ENCODE measurements at regions not wholly inside any gene's neighbourhood (a gene's known extent, or its start where the extent isn't known, plus 50 kb on each side); places are given as distances from the start of the nearest gene placed in this dataset.

DNA sequence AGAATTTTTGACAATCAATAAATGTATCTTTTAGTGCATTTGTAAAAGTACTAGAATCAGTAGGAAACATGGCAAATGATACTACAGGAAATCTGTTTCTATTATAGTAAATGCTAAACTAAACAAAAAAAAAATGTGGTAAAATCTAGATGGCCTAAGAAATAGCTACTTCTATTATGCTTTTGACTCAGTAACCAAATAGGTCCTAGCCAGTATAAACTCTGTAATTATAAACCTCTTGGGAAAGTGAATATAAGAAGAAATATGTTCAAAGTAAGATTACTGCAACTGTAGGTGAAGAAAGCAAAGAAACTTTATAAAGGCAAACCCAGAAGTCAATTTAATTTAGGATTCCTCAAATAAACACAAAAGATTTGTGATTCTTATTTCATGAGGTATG, 581.2 kb downstream of the LRFN5 start:
- Histone ChIP-seq H3K27me3 (no peaks in the 10 kb centered on the region), H3K4me1 (no peaks in the 10 kb centered on the region), H3K9me3 (no peaks in the 10 kb centered on the region), H3K36me3 (no peaks in the 10 kb centered on the region), H3K4me3 (no peak overlapping the region), H3K27ac (no peak overlapping the region)
- no peak for TF ChIP-seq CTCF (IDR thresholded peaks at IDR 0.05)
- no peak for ATAC-seq
- DNase-seq: no peak
- no peak for FAIRE-seq
- intact Hi-C loops (cut with DNase I): no loop called here

DNA sequence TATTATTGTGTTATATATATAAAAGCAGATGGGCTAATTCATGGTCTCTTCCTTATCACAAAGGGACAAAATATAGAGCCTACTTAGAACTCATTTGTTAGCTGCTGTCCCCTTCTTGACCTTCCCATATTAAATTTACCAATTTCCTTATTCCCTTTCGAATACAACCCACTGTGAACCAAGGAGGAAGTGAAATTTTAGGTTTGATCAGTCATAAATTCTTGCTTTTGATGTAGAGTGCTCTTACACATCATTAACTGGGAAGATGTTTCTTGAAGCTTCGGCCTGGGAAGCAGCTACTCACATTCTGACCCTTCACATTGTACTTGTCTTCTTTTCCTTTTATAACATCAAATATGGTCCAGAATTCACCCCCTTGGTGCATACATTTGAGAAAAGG, 579.0 kb downstream of the LRFN5 start:
- no peak for TF ChIP-seq CTCF (IDR thresholded peaks at IDR 0.05)
- no peaks in the 10 kb centered on the region for H3K9me3 ChIP-seq
- DNase-seq (no peak), ATAC-seq (no peak), FAIRE-seq (no peak)
- H3K27ac ChIP-seq: no peak overlapping the region
- H3K4me3 ChIP-seq: no peak overlapping the region
- intact Hi-C loops (cut with DNase I): no loop called here
- H3K27me3 ChIP-seq: no peaks in the 10 kb centered on the region
- 48 to 59% methylated on average over 2 of the region's 2 CpGs for WGBS, 2 donors
- no peaks in the 10 kb centered on the region for H3K36me3 ChIP-seq
- H3K4me1 ChIP-seq: no peaks in the 10 kb centered on the region

DNA sequence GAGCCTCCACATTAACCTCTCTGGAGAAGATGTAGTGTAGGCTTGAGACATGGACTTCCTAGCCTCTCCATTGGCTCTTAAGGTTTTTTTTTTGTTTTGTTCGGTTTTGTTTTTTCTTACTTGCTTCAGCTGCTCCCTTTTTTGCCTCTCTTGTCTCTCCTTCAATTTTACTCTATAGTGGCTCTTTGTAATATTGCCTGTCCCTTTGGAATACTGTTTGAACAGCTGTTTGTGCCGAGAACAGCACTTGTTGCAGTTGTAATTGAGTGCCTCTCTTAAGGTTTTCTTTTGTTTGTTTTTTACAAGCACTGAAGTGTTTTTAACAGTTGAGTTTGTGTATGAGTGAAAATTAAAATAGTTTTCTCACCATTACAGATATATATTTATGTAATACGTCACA, 567.7 kb downstream of the LRFN5 start:
- no peaks in the 10 kb centered on the region for H3K36me3 ChIP-seq
- ATAC-seq: no peak
- H3K9me3 ChIP-seq: no peaks in the 10 kb centered on the region
- no peak overlapping the region for H3K4me3 ChIP-seq
- no peak for TF ChIP-seq CTCF (IDR thresholded peaks at IDR 0.05)
- DNase-seq: no peak
- intact Hi-C loops (cut with DNase I): no loop called here
- H3K4me1 ChIP-seq: no peaks in the 10 kb centered on the region
- no peaks in the 10 kb centered on the region for H3K27me3 ChIP-seq
- WGBS, 2 donors: 49 to 63% methylated on average over 3 of the region's 3 CpGs
- no peak overlapping the region for H3K27ac ChIP-seq
- no peak for FAIRE-seq

DNA sequence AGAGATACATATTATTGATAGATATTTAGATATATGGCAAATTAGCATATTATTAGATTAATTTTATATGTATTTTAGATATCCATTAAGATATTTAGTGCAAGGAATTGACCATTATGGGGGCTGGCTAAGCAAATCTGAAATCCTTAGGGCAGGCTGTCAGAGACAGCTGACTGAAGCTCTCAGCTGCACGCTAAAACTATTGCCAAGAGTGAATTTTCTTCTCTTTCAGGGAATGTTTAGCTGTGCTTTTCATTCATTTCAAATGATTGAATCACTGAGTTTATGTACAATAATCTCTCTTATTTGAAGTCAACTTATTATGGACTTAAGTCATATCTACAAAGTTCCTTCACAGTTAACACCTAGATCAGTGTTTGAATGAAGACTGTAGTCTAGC, 566.5 kb downstream of the LRFN5 start:
- no peak for TF ChIP-seq CTCF (IDR thresholded peaks at IDR 0.05)
- H3K4me1 ChIP-seq: no peaks in the 10 kb centered on the region
- H3K27ac ChIP-seq: no peak overlapping the region
- WGBS, 2 donors: 67 to 84% methylated on average over 1 of the region's 1 CpG
- FAIRE-seq (no peak), ATAC-seq (no peak), DNase-seq (no peak)
- intact Hi-C loops (cut with DNase I): no loop called here
- H3K36me3 ChIP-seq: no peaks in the 10 kb centered on the region
- H3K4me3 ChIP-seq: no peak overlapping the region
- no peaks in the 10 kb centered on the region for H3K27me3 ChIP-seq
- no peaks in the 10 kb centered on the region for H3K9me3 ChIP-seq

- Histone ChIP-seq H3K36me3 (no peaks in the 10 kb centered on the region), H3K27me3 (no peaks in the 10 kb centered on the region), H3K4me1 (no peaks in the 10 kb centered on the region), H3K27ac (no peak overlapping the region), H3K9me3 (no peaks in the 10 kb centered on the region), H3K4me3 (no peak overlapping the region)
- ATAC-seq (no peak), FAIRE-seq (no peak), DNase-seq (no peak)
- WGBS, 2 donors: 77 to 88% methylated on average over 1 of the region's 1 CpG
- intact Hi-C loops (cut with DNase I): no loop called here
- no peak for TF ChIP-seq CTCF (IDR thresholded peaks at IDR 0.05)
These were observed 565.6 kb downstream of the LRFN5 start for GRCh38 chr14:42172304-42172703.

All from pancreas (tissue), 10 donors.